ENCODE measurements at regions not wholly inside any gene's neighbourhood (a gene's known extent, or its start where the extent isn't known, plus 50 kb on each side); places are given as distances from the start of the nearest gene placed in this dataset.

- TF ChIP-seq ZNF462 (CRISPR knock-in tag; IDR thresholded peaks at IDR 0.05), result no peak
- TF ChIP-seq EZH2 (IDR thresholded peaks at IDR 0.05; ENCODE audit: low read depth, unreplicated experiment), result no peak
- TF ChIP-seq EZH2phosphoT487 (IDR thresholded peaks at IDR 0.05; ENCODE audit: unreplicated experiment), result no peak
Measured at GRCh38 chr12:18146363-18146762, 56.4 kb upstream of the RERGL start (continued).

- Mint-ChIP-seq H3K4me1 (no peaks in the 10 kb centered on the region), H3K36me3 (ENCODE audit: low read depth) (no peaks in the 10 kb centered on the region), H3K27me3 (ENCODE audit: insufficient read depth, low read depth, poor library complexity) (no peaks in the 10 kb centered on the region), H3K27ac (no peak overlapping the region), H3K9me3 (no peaks in the 10 kb centered on the region), H3K4me3 (no peak overlapping the region)
- Histone ChIP-seq H3K9me2 (ENCODE audit: insufficient read depth) (no peaks in the 10 kb centered on the region), H2AFZ (no peak overlapping the region), H3K27ac (ENCODE audit: low read depth) (no peak overlapping the region), H3K4me1 (ENCODE audit: insufficient read depth) (no peaks in the 10 kb centered on the region), H3K4me2 (no peak overlapping the region), H3K4me3 (no peak overlapping the region), H3K27me3 (ENCODE audit: insufficient read depth) (no peaks in the 10 kb centered on the region), H3K36me3 (ENCODE audit: insufficient read depth) (no peaks in the 10 kb centered on the region), H3F3A (replicated peaks; ENCODE audit: low read depth) (no peaks in the 10 kb centered on the region), H3K79me2 (replicated peaks; ENCODE audit: insufficient read depth) (no peaks in the 10 kb centered on the region), H4K20me1 (replicated peaks; ENCODE audit: insufficient read depth) (no peaks in the 10 kb centered on the region)
- ATAC-seq (no peak), DNase-seq (ENCODE audit: low spot score) (no peak)
- TF ChIP-seq ZNF462 (CRISPR knock-in tag; IDR thresholded peaks at IDR 0.05), result no peak
- TF ChIP-seq ZNF114 (CRISPR knock-in tag; IDR thresholded peaks at IDR 0.05), result no peak
- no peak for TF ChIP-seq ZNF331 (CRISPR knock-in tag; IDR thresholded peaks at IDR 0.05; ENCODE audit: low read depth)
- no peak for TF ChIP-seq NANOG (IDR thresholded peaks at IDR 0.05; ENCODE audit: borderline replicate concordance)
- no peak for TF ChIP-seq POLR2AphosphoS5 (IDR thresholded peaks at IDR 0.05; ENCODE audit: low read depth)
Measured at GRCh38 chr12:18145924-18146323, 55.9 kb upstream of the RERGL start.
